A172 (cell line): ENCODE measurements at regions not wholly inside any gene's neighbourhood (a gene's known extent, or its start where the extent isn't known, plus 50 kb on each side); places are given as distances from the start of the nearest gene placed in this dataset.
"Not testable (repeated sequence)": the region's sequence is repeated elsewhere in the genome, so short reads cannot be mapped to it uniquely, and the experiment has no call there.

Experiments used
- DNase-seq: peaks from one replicate; pipeline ENCODE4 v3.0.0-alpha.2; 2015; ENCODE audit warnings: low spot score

DNA sequence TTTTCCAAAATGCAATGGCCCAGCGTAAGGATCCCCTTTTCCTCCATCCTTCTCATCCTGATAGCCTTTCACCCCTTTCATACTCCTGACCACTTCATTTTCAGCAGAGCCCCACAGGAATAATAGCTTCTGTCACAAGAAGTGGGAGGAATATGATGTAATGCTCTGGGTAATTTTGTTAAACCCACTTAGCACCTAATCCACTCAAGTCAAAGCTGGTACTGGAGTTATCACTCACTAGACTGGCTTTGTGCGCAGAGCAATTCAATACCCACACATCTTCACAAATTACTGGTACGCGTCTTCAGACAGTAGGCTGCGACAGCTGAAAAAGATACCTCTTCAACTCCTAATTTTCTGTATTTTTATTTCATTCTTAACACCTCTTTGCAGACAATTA, 2232.8 kb upstream of the WWC1 start:
- no peak for DNase-seq

GRCh38 chr5:166062094-166062493, 2229.4 kb upstream of the WWC1 start:
- DNase-seq = no peak

DNA sequence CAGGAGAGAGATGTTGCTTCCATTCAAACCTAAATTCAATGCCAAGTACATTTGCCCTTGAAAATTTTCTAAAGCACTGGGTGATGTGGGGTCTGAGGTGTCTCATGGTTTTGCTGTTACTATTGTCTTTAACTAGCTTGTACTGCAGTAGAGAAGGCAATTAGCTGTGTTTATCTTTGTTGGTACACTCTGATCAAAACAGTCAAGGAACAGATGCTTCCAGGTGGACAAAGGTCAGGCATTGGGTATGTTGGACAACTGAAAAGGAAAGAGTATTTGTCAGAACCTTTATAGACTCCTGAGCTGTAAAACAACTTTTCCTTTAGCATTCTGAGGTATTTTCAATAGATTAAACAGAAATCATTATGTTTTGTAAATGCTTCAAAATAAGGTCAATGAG, 2228.7 kb upstream of the WWC1 start:
- DNase-seq = no peak

DNA sequence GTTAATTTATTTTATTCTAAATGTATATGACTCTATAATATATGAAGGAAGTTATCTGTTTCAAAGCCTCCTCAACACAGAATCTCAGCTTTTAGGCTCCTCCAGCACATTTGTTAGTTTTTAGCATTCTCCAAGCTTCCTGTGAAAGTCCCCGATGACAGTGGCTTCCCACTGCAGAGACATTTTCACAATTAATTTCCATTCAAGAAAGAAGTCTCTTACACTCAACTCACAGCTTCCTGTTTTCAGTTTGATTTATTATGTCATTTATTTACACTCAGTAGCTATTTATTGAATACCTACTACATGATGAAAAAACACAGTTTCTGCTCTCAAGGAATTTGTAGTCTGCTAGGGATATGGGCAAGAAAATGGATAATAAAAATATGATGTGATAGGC, 2228.2 kb upstream of the WWC1 start:
- no peak for DNase-seq

DNA sequence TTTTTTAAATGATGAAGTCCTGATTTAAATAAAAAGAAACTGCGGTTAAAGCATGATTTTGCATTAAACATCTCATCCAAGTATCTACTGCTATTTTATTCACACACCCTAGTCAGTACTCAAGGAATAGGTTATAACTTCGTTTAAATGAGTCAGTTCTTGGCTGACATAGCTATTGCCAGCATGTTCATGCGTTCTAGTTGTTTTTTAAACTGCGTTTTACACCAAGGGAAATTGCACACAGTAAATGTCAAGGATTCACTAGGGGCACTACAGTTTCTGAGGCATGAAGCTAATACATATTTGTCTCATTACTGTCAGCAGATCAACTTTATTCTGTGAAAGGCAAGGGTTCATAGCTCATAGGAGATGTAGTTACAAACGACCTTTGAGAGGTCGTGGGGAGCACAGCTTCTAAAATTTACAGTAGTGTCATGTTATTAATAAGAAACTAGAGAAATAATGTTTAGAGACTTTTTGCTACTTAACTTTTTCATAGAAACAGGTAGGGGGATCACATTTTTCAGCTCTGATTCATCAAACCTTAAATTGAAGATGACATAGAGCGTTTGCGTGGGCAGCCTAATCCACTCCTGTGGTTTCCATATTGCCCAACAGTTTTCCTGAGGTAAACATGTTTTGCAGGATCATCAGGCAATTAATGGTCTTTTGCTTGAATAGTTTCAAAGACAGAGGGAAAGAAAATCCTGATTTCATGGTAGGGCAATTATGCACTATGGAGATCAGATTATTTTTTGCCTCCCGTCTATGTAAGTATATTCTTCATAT, 2222.7 kb upstream of the WWC1 start:
- DNase-seq = peak; percentile 1

DNA sequence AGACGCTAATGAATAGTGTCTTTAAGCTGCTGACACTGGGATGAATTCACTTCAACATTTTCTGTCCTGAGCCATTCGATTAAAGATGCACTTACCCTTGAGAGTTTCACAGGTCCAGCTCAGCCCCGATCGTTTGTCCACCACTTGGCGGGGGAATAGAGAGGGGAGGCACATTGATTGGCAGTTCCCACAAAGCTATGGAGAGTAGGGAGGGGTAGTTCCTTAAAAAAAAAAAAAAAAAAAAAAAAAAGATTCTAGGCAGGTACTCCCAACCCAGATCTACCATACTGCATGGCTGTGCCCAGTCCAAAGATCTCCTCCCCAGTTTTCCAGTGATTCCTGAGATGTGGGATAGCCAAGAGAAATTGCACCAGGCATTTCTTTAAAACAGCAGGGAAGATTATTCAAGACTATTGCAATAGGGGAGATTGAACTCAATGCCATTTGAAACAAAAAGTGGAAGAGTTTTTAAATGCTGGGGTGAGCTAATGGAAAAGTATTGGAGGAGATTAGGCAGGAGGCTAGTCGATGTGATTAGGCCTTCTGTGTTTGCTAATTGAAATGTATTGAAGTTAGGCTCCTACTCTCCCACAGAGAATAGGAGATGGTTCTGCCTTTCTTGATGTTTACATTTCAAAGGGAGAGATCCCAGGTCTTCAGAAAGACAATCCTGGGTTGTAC, 2217.4 kb upstream of the WWC1 start:
- no peak for DNase-seq

DNA sequence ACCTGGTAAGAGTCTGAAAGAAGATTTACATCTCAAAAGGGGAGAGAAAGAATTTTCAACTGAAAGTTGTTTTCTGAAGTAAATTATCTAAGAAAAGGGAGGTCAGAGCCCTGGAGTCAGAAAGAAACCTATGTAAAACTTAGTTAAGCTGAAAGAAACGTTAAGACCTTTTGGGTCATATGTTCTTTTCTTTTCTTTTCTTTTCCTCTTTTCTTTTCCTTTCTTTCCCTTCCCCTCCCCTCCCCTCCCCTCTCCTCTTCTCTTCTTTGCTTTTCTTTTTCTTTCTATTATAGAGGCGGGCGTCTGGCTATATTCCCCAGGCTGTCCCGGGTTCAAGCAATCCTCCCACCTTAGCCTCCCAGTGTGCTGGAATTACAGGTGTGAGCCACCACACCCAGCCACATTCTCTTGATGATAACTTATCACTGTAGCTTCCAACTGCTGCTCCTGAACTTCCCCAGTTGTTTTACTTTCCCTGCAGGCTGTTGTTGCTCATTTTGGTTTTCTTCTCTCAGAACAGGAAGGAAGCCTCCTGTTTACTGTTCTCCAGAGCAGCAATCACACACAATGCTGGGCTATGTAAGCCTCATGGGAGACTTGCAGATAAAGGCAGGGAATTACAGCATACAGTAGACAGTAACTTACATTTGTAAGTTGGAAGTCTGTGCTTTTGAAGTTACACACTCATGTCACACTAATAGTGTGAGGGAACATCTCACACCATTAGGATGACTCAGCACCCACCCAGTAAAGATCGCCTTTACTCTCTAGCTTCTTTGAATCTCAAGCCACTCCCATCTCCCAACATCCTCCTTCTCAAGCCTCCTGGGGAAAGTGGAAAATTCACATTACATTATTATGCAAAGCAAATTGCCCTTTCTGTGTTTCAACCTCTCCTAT, 2216.6 kb upstream of the WWC1 start:
- no peak for DNase-seq

DNA sequence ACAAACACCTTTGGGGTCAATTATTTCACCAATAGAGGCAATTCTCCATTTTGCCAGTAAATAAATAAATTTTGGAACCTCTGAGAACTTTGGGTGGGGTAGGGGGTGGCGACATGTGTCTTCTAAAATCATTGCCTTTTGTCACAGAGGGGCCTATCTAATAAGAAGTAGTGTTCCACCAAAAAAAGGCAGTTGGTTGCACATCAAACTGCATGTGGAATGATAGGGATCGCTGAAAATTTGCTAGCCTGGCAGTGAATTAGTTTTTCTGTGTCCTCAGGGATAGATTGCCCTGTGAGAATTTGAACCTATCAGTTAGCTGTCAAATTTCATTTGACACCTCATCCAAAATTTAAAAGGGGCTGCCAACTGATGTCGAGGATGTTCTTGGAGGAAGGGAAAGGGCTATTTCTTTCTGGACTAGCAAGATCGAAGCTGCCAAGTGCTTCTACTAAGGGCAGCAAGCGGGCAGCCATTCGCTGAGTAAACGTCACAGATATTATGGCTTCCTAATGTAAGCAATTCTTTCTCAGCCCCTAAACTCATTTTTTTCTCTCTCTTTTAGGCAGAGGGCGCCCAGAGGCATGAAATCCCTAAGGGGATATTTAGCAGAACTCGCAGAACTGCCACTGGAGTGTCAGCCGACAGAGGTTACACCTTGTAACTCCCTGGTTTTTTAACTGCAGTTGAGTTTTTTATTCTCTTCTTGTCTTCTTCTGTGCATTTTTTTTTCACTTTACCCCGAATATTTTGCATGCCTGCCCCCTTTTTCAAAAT, 2208.1 kb upstream of the WWC1 start:
- DNase-seq = no peak

DNA sequence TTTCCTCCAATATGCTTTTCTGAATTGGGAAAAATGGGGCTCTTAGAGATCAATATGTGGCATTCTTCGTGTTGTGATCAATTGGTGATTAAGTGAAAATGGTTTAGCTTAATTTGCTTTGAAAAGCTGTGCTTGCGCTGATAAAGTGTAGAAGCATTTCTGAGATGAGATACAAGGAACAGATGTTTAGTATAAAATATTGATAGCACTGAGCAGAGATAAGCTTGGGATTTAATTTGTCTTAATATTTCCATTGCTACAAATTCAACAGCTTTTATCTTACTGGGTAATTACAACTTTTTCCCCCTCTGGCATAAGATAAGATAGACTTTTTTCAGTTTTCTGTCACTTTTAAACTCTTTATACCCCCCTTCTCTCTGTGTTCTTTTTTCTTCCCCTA, 2204.9 kb upstream of the WWC1 start:
- DNase-seq = no peak

DNA sequence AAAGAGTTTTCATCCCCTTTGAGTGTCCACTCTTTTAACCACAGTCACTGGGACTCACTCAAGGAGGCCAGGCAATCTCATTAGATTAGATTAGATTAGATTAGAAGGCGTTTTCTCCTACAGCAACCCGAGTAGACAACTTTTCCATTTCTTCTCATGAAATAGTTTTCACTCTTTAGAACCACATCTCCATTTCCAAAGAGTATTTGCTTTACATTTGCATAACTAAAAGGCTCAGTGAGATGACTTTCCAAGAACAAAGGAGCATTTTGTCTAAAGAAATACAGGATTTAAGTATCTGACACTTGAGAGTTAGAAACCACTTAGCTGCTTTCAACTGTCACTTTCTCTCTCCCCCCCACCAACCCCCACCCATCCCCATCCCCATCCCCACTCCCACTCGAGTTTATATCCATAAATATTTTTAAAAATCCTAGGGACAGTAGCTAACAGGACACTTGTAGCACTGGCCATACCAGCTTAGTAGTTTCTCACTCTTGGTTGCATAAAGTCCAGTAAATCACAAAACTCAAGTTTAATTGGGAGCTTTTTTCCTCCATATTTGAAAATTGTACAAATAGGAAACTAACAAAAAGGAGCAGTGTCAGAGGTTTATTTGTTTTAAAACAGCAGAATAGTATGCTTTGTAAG, 2202.9 kb upstream of the WWC1 start:
- no peak for DNase-seq

- no peak for DNase-seq
These were observed 2199.5 kb upstream of the WWC1 start for GRCh38 chr5:166091931-166092330.

GRCh38 chr5:166093312-166093711, 2198.1 kb upstream of the WWC1 start:
- no peak for DNase-seq

GRCh38 chr5:166102947-166103346, 2188.5 kb upstream of the WWC1 start:
- DNase-seq = no peak

DNA sequence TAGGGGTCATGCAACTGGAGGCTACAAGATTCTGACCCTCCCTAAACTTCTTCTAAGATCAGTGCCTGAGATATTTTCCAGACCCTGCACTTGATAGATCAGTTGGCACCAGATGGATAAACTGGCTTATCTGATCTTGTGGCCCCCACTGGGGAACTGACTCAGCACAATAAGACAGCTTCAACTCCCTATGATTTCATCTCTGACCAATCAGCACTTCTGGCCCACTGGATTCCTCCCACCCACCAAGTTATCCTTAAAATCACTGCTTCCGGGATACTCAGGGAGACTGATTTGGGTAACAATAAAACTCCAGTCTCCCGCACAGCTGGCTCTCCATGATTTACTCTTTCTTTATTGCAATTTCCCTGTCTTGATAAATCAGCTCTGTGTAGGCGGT, 2180.4 kb upstream of the WWC1 start:
- no peak for DNase-seq

DNA sequence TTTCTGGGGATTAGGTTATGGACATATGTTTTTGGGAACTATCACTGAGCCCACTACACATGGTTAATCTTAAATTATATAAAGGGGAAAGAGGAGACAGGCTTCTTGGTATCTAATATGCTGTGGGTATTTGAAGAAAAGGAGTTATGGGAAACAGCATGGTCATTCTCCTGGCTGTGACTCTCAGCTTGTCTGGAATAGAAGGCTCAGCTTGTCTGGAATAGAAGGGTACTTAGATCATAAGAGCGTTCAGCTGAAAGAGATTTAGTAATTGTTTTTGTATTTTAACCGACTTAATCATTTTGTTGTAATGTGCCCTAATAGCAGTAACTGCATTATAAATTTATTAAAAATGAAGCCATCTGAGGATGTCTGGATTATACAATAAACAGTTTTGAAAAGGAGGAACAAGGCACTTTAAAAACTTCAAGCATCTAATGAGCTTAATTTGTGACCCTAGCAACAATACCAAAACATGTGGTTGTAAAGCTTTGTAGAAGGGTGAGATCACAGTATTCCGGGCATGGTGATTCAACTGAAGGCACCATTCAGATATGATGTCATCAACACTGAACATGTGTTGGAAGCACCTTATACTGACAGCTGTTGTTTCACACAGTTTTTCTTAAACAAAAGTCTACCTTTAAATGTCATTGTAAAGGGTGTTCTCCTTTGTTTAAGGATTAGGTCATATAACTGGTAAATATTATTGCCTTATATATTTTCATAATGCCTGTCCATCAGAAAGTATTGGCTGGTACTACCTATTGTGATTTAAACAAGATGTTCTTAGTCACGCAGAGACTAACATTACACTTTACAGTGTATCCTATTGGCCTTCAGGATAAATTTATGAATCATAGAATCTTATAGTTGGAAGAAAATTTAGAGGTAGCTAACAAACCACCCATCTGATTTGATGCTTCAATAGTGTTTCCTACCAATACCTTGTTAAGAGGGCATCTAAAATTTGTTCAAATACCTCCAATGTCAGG, 2174.1 kb upstream of the WWC1 start:
- no peak for DNase-seq

DNA sequence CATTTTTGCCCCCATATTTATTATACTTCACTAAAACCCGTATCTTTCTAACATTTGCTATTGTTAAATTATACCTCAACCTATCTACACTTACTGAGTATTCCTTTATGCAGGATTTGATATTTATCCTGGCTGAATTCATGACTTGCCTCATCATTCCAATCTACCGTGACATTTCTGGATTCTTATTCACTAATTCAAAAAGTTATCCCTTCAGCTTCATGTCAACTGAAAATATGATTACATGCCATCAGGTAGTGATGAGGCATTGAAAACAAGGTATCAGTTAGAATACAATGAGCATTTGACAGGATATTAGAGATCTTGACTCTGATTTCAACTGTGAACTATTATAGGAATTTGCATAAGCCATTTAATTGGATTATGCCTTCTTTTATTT, 2171.9 kb upstream of the WWC1 start:
- no peak for DNase-seq

GRCh38 chr5:166123717-166124116, 2167.7 kb upstream of the WWC1 start:
- no peak for DNase-seq

- DNase-seq = no peak
These were observed 2163.5 kb upstream of the WWC1 start for GRCh38 chr5:166127766-166128570.

DNA sequence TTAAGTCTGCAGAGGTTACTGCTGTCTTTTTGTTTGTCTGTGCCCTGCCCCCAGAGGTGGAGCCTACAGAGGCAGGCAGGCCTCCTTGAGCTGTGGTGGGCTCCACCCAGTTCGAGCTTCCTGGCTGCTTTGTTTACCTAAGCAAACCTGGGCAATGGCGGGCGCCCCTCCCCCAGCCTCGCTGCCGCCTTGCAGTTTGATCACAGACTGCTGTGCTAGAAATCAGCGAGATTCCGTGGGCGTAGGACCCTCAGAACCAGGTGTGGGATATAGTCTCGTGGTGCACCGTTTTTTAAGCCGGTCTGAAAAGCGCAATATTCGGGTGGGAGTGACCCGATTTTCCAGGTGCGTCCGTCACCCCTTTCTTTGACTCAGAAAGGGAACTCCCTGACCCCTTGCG, 2146.3 kb upstream of the WWC1 start:
- DNase-seq = not testable (repeated sequence)
